ENCODE measurements at regions not wholly inside any gene's neighbourhood (a gene's known extent, or its start where the extent isn't known, plus 50 kb on each side); places are given as distances from the start of the nearest gene placed in this dataset.

GRCh38 chr16:73228649-73229048 is 180.7 kb upstream of the ZFHX3 start:
- Histone ChIP-seq H3K79me2 (ENCODE audit: insufficient read depth, low read length) (no peaks in the 10 kb centered on the region), H3K36me3 (ENCODE audit: insufficient read depth, low read length) (no peaks in the 10 kb centered on the region), H3K4me2 (ENCODE audit: low read length) (no peak overlapping the region), H4K20me1 (ENCODE audit: insufficient read depth, low read length) (no peaks in the 10 kb centered on the region), H3K9ac (ENCODE audit: low read length) (no peak overlapping the region), H3K9me2 (ENCODE audit: low read depth, low read length) (no peaks in the 10 kb centered on the region), H3K27ac (ENCODE audit: low read depth, low read length, poor library complexity, severe bottlenecking) (no peak overlapping the region), H3K9me3 (ENCODE audit: low read length) (no peaks in the 10 kb centered on the region), H3K27me3 (ENCODE audit: insufficient read depth, low read length) (no peaks in the 10 kb centered on the region), H3K4me3 (ENCODE audit: low read depth, low read length, poor library complexity, severe bottlenecking) (no peak overlapping the region), H2AFZ (ENCODE audit: low read length) (no peak overlapping the region), H3F3A (ENCODE audit: insufficient read depth, low read length) (no peaks in the 10 kb centered on the region), H3K4me1 (ENCODE audit: insufficient read depth, low read length, severe bottlenecking) (no peaks in the 10 kb centered on the region)
- no peak for TF ChIP-seq EZH2 (IDR thresholded peaks at IDR 0.05; ENCODE audit: borderline replicate concordance, low read length)
- TF ChIP-seq, protein P1, sequence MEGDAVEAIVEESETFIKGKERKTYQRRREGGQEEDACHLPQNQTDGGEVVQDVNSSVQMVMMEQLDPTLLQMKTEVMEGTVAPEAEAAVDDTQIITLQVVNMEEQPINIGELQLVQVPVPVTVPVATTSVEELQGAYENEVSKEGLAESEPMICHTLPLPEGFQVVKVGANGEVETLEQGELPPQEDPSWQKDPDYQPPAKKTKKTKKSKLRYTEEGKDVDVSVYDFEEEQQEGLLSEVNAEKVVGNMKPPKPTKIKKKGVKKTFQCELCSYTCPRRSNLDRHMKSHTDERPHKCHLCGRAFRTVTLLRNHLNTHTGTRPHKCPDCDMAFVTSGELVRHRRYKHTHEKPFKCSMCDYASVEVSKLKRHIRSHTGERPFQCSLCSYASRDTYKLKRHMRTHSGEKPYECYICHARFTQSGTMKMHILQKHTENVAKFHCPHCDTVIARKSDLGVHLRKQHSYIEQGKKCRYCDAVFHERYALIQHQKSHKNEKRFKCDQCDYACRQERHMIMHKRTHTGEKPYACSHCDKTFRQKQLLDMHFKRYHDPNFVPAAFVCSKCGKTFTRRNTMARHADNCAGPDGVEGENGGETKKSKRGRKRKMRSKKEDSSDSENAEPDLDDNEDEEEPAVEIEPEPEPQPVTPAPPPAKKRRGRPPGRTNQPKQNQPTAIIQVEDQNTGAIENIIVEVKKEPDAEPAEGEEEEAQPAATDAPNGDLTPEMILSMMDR (IDR thresholded peaks at IDR 0.05; ENCODE audit: low read length) = no peak

- Histone ChIP-seq H3K9me2 (ENCODE audit: low read depth, low read length) (no peaks in the 10 kb centered on the region), H3K4me3 (ENCODE audit: low read depth, low read length, poor library complexity, severe bottlenecking) (no peak overlapping the region), H3K4me1 (ENCODE audit: insufficient read depth, low read length, severe bottlenecking) (no peaks in the 10 kb centered on the region), H3K4me2 (ENCODE audit: low read length) (no peak overlapping the region), H3K9ac (ENCODE audit: low read length) (no peak overlapping the region), H3K27me3 (ENCODE audit: insufficient read depth, low read length) (no peaks in the 10 kb centered on the region), H2AFZ (ENCODE audit: low read length) (no peak overlapping the region), H4K20me1 (ENCODE audit: insufficient read depth, low read length) (no peaks in the 10 kb centered on the region), H3K27ac (ENCODE audit: low read depth, low read length, poor library complexity, severe bottlenecking) (no peak overlapping the region), H3F3A (ENCODE audit: insufficient read depth, low read length) (no peaks in the 10 kb centered on the region), H3K9me3 (ENCODE audit: low read length) (no peaks in the 10 kb centered on the region), H3K79me2 (ENCODE audit: insufficient read depth, low read length) (no peaks in the 10 kb centered on the region), H3K36me3 (ENCODE audit: insufficient read depth, low read length) (no peaks in the 10 kb centered on the region)
- TF ChIP-seq EZH2 (IDR thresholded peaks at IDR 0.05; ENCODE audit: borderline replicate concordance, low read length) = no peak
- TF ChIP-seq, protein P1 (IDR thresholded peaks at IDR 0.05; ENCODE audit: low read length) = no peak
Measured at GRCh38 chr16:73226675-73227074, 178.7 kb upstream of the ZFHX3 start.

DNA sequence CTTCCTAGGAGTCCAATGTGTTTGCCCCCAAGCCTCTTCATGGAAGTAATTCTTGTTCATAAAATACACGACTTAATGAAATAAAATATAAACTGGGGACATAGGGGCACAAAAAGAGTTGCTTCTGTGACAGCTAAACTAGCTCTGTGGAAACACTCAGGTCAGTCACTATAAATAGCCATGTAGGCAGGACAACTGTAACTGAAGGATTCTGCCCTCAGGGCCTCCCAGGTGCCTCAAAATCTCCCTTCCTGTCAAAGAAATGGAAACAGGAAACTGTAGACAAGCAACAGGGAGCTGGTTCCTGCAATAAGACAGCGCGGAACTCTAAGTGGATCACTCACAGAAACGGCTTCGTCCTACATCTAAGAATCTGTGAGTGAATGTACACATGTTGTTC is 178.1 kb upstream of the ZFHX3 start:
- Histone ChIP-seq H2AFZ (ENCODE audit: low read length) (no peak overlapping the region), H3K9ac (ENCODE audit: low read length) (no peak overlapping the region), H3K9me2 (ENCODE audit: low read depth, low read length) (no peaks in the 10 kb centered on the region), H3K27me3 (ENCODE audit: insufficient read depth, low read length) (no peaks in the 10 kb centered on the region), H3K4me2 (ENCODE audit: low read length) (no peak overlapping the region), H3K79me2 (ENCODE audit: insufficient read depth, low read length) (no peaks in the 10 kb centered on the region), H3K4me3 (ENCODE audit: low read depth, low read length, poor library complexity, severe bottlenecking) (no peak overlapping the region), H3K9me3 (ENCODE audit: low read length) (no peaks in the 10 kb centered on the region), H4K20me1 (ENCODE audit: insufficient read depth, low read length) (no peaks in the 10 kb centered on the region), H3K4me1 (ENCODE audit: insufficient read depth, low read length, severe bottlenecking) (no peaks in the 10 kb centered on the region), H3K36me3 (ENCODE audit: insufficient read depth, low read length) (no peaks in the 10 kb centered on the region), H3K27ac (ENCODE audit: low read depth, low read length, poor library complexity, severe bottlenecking) (no peak overlapping the region), H3F3A (ENCODE audit: insufficient read depth, low read length) (no peaks in the 10 kb centered on the region)
- no peak for TF ChIP-seq EZH2 (IDR thresholded peaks at IDR 0.05; ENCODE audit: borderline replicate concordance, low read length)
- TF ChIP-seq, protein P1 (IDR thresholded peaks at IDR 0.05; ENCODE audit: low read length) = no peak
